ENCODE measurements at regions not wholly inside any gene's neighbourhood (a gene's known extent, or its start where the extent isn't known, plus 50 kb on each side); places are given as distances from the start of the nearest gene placed in this dataset.

DNA sequence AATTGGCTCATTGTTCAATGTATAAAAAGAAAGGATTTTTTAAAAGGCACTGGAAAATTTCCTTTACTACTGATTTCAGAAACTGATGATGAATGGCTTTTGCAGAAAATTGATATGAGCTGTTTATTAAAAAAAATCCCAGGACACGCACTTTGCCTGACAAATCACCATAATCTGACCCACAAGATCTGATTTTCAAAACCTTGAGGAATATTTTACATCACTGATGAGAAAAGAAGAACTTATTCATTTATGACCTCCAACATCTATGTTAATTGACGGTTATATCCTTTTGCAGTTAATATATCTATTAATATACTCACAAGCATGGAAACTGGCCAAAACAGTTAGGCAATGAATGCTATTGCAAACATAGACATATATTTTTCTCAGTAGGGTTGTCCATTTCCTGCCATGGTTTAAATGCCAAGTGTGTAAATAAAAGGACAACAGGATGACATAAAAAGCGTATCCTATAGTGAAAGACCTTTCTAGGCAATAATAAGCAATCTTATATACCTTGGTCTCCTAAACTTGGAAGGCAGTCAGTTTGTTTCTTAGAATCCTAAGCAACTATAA is 109.7 kb upstream of the SLC7A14 start:
- Histone ChIP-seq H3K9ac (replicated peaks in 1 of 4; ENCODE audit: extremely low read depth in 1 of 4, low read depth in 3 of 4, low read length in 3 of 4) (no peak overlapping the region), H3K9me3 (ENCODE audit: insufficient read depth in 2 of 2, low read depth in 1 of 2, low read length in 1 of 2) (no peaks in the 10 kb centered on the region), H4K8ac (ENCODE audit: extremely low read depth, insufficient read depth, low read length) (no peak overlapping the region), H2BK5ac (ENCODE audit: low read depth, low read length) (no peak overlapping the region), H4K91ac (replicated peaks; ENCODE audit: insufficient read length, low read length) (no peak overlapping the region), H3K4me2 (ENCODE audit: insufficient read depth in 1 of 2, low read depth in 2 of 2, low read length in 2 of 2) (no peak overlapping the region), H3K79me2 (ENCODE audit: control insufficient read depth in 1 of 2, insufficient read depth in 2 of 2, low read length in 2 of 2) (no peaks in the 10 kb centered on the region), H3K18ac (ENCODE audit: extremely low read depth, low read length) (no peak overlapping the region), H3K23ac (ENCODE audit: insufficient read length) (no peak overlapping the region), H4K20me1 (replicated peaks in 1 of 2; ENCODE audit: control insufficient read depth in 1 of 2, insufficient read depth in 2 of 2, low read length in 2 of 2) (no peaks in the 10 kb centered on the region), H3K4me3 (ENCODE audit: extremely low read depth in 1 of 4, insufficient read depth in 2 of 4, low read depth in 3 of 4, low read length in 4 of 4) (no peak overlapping the region), H2BK20ac (ENCODE audit: low read length) (no peak overlapping the region), H2BK12ac (ENCODE audit: low read depth, low read length) (no peak overlapping the region), H2BK120ac (replicated peaks; ENCODE audit: low read depth, low read length) (no peak overlapping the region), H3K14ac (ENCODE audit: insufficient read length) (no peak overlapping the region), H3K23me2 (ENCODE audit: low read depth, low read length) (no peaks in the 10 kb centered on the region; the same call in 1 of the 2 replicates), H3K36me3 (ENCODE audit: control insufficient read depth in 2 of 4, insufficient read depth in 4 of 4, low read length in 3 of 4) (no peaks in the 10 kb centered on the region), H2BK15ac (ENCODE audit: low read length) (no peak overlapping the region), H3K4ac (replicated peaks; ENCODE audit: insufficient read length, low read depth, low read length) (no peak overlapping the region), H3K79me1 (ENCODE audit: low read depth, low read length) (no peaks in the 10 kb centered on the region), H4K5ac (ENCODE audit: insufficient read length, low read depth, low read length) (no peak overlapping the region), H3K4me1 (replicated peaks in 1 of 4; ENCODE audit: control insufficient read depth in 3 of 4, insufficient read depth in 4 of 4, low read length in 3 of 4) (peaks cover 0 to 6% (median 4%) of the 10 kb centered on the region in 4 experiments; a peak in 3 of 7 replicates), H3K27ac (ENCODE audit: low read depth, low read length) (no peak overlapping the region), H2AK5ac (ENCODE audit: low read depth, low read length) (no peak overlapping the region), H3K56ac (replicated peaks; ENCODE audit: insufficient read length, low read depth, low read length) (no peak overlapping the region), H2AFZ (ENCODE audit: low read length) (no peak overlapping the region), H3K27me3 (replicated peaks in 1 of 4; ENCODE audit: control insufficient read depth in 3 of 4, extremely low read depth in 1 of 4, insufficient read depth in 3 of 4, low read length in 3 of 4) (no peaks in the 10 kb centered on the region; a peak in 1 of 7 replicates)
- ChIA-PET POLR2A (ENCODE audit: partially characterized antibody) (no interaction called here), CTCF (ENCODE audit: partially characterized antibody) (interaction anchor here (1.2 kb wide), 1 partner anchor 153 kb away, joined by 3 read pairs; no protein-coding TSS in a partner anchor)
- FAIRE-seq (no peak), DNase-seq (ENCODE audit: low read depth in 1 of 2, low spot score in 2 of 2) (no peak)
- 90% methylated on average over 3 of the region's 3 CpGs; no CpG with 5 or more reads in 1 of the 2 experiments for WGBS, 2 experiments (ENCODE audit: extremely low coverage in 1 of 2, insufficient coverage in 1 of 2, insufficient read length in 1 of 2, insufficient replicate concordance in 2 of 2, low coverage in 1 of 2, low lambda C conversion rate in 2 of 2, missing lambda C conversion rate in 1 of 2)
- no peak for TF ChIP-seq PHF8 (conservative IDR thresholded peaks at IDR 0.05; ENCODE audit: low read depth, low read length)
- no peak for TF ChIP-seq SIN3A (conservative IDR thresholded peaks at IDR 0.05 in 1 of 2, IDR thresholded peaks at IDR 0.05 in 1 of 2; ENCODE audit: low read depth in 1 of 2, low read length in 2 of 2)
- TF ChIP-seq SP2 (IDR thresholded peaks at IDR 0.05; ENCODE audit: low read length), result no peak
- no peak for TF ChIP-seq YY1 (IDR thresholded peaks at IDR 0.05; ENCODE audit: low read depth, low read length)
- TF ChIP-seq RNF2 (IDR thresholded peaks at IDR 0.05; ENCODE audit: borderline replicate concordance, low read depth, low read length, missing control alignments, poor library complexity, severe bottlenecking), result no peak
- TF ChIP-seq GTF2F1 (IDR thresholded peaks at IDR 0.05; ENCODE audit: borderline replicate concordance, low read depth, low read length), result no peak
- TF ChIP-seq NANOG (IDR thresholded peaks at IDR 0.05; ENCODE audit: insufficient read depth, low read depth, low read length, poor library complexity, severe bottlenecking), result no peak
- no peak for TF ChIP-seq BACH1 (IDR thresholded peaks at IDR 0.05; ENCODE audit: low read length)
- no peak for TF ChIP-seq HDAC2 (IDR thresholded peaks at IDR 0.05; ENCODE audit: borderline replicate concordance in 1 of 2, low read depth in 2 of 2, low read length in 2 of 2)
- TF ChIP-seq EZH2 (IDR thresholded peaks at IDR 0.05; ENCODE audit: low read depth, low read length, severe bottlenecking), result no peak
- TF ChIP-seq CBX5 (IDR thresholded peaks at IDR 0.05; ENCODE audit: low read depth, low read length), result no peak
- no peak for TF ChIP-seq SAP30 (IDR thresholded peaks at IDR 0.05; ENCODE audit: insufficient read depth, insufficient replicate concordance, low read length)
